Colonic mucosa (tissue), 4 donors: ENCODE measurements at regions not wholly inside any gene's neighbourhood (a gene's known extent, or its start where the extent isn't known, plus 50 kb on each side); places are given as distances from the start of the nearest gene placed in this dataset.

Source experiments
- DNase-seq: peaks from one replicate; pipeline ENCODE4 v3.0.0-alpha.2; 2020
- H3K27ac ChIP-seq: fragments of 200-600 bp; one replicate; pipeline ENCODE4 v1.8.0; 2021
- H3K27me3 ChIP-seq: fragments of 200-600 bp; one replicate; pipeline ENCODE4 v1.8.0; 2021
- H3K36me3 ChIP-seq: fragments of 200-600 bp; one replicate; pipeline ENCODE4 v1.8.0; 2021
- H3K4me1 ChIP-seq: fragments of 200-600 bp; one replicate; pipeline ENCODE4 v1.8.0; 2021; ENCODE audit warnings: mild to moderate bottlenecking
- H3K4me3 ChIP-seq: fragments of 200-600 bp; one replicate; pipeline ENCODE4 v1.8.0; 2021
- H3K9ac ChIP-seq, 2 donors: one replicate each; pipeline ENCODE4 v1.7.0; 2013; ENCODE audit warnings: control low read depth in 2 of 2, low read depth in 2 of 2, low read length in 2 of 2
- H3K9me3 ChIP-seq: fragments of 200-600 bp; one replicate; pipeline ENCODE4 v1.8.0; 2021
- intact Hi-C: fragments of 100-400 bp; cut with DNase I; formaldehyde crosslinking; loops from one replicate; pipeline ENCODE4 v1.14.1; 2022
- TF ChIP-seq, protein P1 (sequence below): fragments of 200-600 bp; IDR thresholded peaks from one replicate; pipeline ENCODE4 v1.8.0; 2022; ENCODE audit warnings: antibody characterized with exemption, mild to moderate bottlenecking
- donor health status: healthy.
- donor health status: DM: no; HTN: no; CAD: no.
- donor health status: DM: no; HTN: no; CAD: no.

DNA sequence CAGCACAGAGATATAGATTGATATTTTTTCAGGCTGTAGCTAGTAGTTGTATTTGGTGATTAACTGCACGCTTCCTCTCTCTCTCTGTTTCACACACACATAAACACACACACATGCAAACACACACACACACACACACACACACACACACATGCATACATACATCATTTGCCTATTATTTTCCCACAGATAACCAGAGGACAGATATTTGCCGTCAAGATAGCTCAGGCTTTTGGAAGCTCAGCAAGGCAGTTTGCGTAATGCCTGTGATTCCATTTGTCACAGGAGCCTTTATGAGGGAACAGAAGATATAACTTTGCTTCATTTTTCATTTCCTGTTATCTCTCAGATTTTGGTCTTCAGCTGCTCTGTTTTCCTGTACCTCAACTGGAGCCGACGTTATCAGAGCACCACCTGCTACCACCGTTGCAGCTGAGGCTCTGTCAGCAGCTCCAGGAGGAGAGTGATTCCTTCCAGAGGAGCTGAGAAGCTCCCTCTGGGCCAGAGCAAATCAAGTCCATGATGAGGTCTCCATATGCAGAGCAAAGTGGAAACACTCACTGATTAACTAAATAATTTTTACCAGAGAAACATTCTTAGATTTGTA is 341.9 kb upstream of the PIK3C3 start:
- intact Hi-C loops: no loop called here

DNA sequence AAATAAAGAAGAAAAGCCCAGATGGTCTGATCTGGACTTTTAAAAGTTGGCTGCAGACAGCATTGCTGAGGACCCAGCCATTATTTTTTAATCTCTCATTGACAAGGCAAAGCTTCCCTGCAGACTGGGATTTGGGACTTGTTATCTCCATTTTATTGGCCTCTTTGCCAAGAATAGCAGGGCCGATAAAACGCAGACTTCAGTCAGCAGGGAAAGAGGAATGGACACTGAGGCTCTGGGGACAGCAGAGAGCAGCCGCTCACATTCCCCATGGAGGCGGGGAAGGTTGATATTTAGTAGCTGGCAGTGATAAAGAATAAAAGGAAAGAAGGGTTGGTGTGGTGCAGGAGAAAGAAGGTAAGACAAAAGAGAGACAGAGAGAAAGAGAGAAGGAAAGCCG is 350.1 kb upstream of the PIK3C3 start:
- no peak for DNase-seq
- no peaks in the 10 kb centered on the region for H3K27me3 ChIP-seq
- intact Hi-C loops: no loop called here
- no peak overlapping the region for H3K27ac ChIP-seq
- H3K36me3 ChIP-seq: no peaks in the 10 kb centered on the region
- no peak overlapping the region for H3K9ac ChIP-seq
- no peak overlapping the region for H3K4me3 ChIP-seq
- no peaks in the 10 kb centered on the region for H3K4me1 ChIP-seq
- TF ChIP-seq, protein P1, sequence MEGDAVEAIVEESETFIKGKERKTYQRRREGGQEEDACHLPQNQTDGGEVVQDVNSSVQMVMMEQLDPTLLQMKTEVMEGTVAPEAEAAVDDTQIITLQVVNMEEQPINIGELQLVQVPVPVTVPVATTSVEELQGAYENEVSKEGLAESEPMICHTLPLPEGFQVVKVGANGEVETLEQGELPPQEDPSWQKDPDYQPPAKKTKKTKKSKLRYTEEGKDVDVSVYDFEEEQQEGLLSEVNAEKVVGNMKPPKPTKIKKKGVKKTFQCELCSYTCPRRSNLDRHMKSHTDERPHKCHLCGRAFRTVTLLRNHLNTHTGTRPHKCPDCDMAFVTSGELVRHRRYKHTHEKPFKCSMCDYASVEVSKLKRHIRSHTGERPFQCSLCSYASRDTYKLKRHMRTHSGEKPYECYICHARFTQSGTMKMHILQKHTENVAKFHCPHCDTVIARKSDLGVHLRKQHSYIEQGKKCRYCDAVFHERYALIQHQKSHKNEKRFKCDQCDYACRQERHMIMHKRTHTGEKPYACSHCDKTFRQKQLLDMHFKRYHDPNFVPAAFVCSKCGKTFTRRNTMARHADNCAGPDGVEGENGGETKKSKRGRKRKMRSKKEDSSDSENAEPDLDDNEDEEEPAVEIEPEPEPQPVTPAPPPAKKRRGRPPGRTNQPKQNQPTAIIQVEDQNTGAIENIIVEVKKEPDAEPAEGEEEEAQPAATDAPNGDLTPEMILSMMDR: no peak
- H3K9me3 ChIP-seq: no peaks in the 10 kb centered on the region

More for the DNA sequence above, 341.9 kb upstream of the PIK3C3 start:
- no peak overlapping the region for H3K4me3 ChIP-seq
- no peaks in the 10 kb centered on the region for H3K27me3 ChIP-seq
- no peaks in the 10 kb centered on the region for H3K9me3 ChIP-seq
- H3K36me3 ChIP-seq: no peaks in the 10 kb centered on the region
- H3K4me1 ChIP-seq: no peaks in the 10 kb centered on the region
- no peak overlapping the region for H3K27ac ChIP-seq
- DNase-seq: no peak
- no peak overlapping the region for H3K9ac ChIP-seq
- TF ChIP-seq, protein P1: no peak

- Histone ChIP-seq H3K9me3 (no peaks in the 10 kb centered on the region), H3K27ac (no peak overlapping the region), H3K27me3 (no peaks in the 10 kb centered on the region), H3K36me3 (no peaks in the 10 kb centered on the region), H3K4me3 (no peak overlapping the region), H3K4me1 (no peaks in the 10 kb centered on the region), H3K9ac (no peak overlapping the region)
- intact Hi-C loops: no loop called here
- TF ChIP-seq, protein P1: no peak
- DNase-seq: no peak
Measured at GRCh38 chr18:41602034-41602433, 353.0 kb upstream of the PIK3C3 start.

DNA sequence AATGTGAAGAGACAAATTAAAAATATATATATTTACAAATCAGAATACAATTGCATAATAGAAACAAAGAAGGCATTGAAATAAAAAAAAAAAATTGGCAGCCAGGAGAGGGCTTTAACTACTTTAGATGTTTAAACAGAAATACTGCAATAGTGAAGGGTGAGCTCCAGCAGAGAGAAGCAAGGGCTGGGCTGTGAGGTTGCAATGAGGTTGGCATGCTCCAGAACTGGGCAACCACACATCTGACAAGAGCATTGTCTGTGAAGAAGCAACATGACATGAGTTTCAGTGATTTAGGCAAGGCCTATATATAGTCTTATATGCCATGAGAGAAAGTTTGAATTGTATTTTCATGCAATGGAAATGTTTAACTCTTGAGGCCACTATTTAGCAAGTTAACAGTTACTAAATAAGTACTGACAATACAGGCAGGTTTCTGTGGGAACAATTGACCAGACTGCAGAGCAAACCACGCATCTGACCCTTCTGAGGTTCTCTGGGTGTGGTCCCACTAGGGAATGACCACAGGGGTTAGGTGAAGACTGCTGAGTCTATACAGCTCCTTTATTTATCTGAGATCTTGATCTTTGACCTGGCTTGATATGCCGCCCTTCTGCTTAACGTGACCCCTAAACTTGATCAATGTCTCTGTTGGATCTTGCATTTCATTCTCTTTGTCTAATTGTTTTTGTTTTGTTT is 354.2 kb upstream of the PIK3C3 start:
- Histone ChIP-seq H3K36me3 (no peaks in the 10 kb centered on the region), H3K9me3 (no peaks in the 10 kb centered on the region), H3K27ac (no peak overlapping the region), H3K9ac (no peak overlapping the region), H3K27me3 (no peaks in the 10 kb centered on the region), H3K4me1 (no peaks in the 10 kb centered on the region), H3K4me3 (no peak overlapping the region)
- TF ChIP-seq, protein P1: no peak
- intact Hi-C loops: no loop called here
- DNase-seq: no peak

GRCh38 chr18:41599466-41599865 is 355.6 kb upstream of the PIK3C3 start:
- Histone ChIP-seq H3K4me1 (no peaks in the 10 kb centered on the region), H3K9ac (no peak overlapping the region), H3K4me3 (no peak overlapping the region), H3K27me3 (no peaks in the 10 kb centered on the region), H3K27ac (no peak overlapping the region), H3K36me3 (no peaks in the 10 kb centered on the region), H3K9me3 (no peaks in the 10 kb centered on the region)
- TF ChIP-seq, protein P1: no peak
- intact Hi-C loops: no loop called here
- no peak for DNase-seq
